ENCODE measurements at regions not wholly inside any gene's neighbourhood (a gene's known extent, or its start where the extent isn't known, plus 50 kb on each side); places are given as distances from the start of the nearest gene placed in this dataset.

- DNase-seq, result no peak
- no peak overlapping the region for H3K4me3 ChIP-seq
- no peak overlapping the region for H3K27ac ChIP-seq
- WGBS, 5 donors, result 58 to 71% (median 60%) methylated on average over 8 of the region's 8 CpGs
- no peaks in the 10 kb centered on the region for H3K27me3 ChIP-seq (replicated peaks in 1 of 7)
- no peaks in the 10 kb centered on the region for H3K36me3 ChIP-seq
- intact Hi-C loops (cut with DNase I; ENCODE audit: low total_unique reads), result no loop called here
- no peaks in the 10 kb centered on the region for H3K4me1 ChIP-seq
- TF ChIP-seq POLR2A (IDR thresholded peaks at IDR 0.05), result no peak
- no peak for TF ChIP-seq POLR2AphosphoS5 (IDR thresholded peaks at IDR 0.05)
- TF ChIP-seq CTCF (IDR thresholded peaks at IDR 0.05 in 8 of 11, conservative IDR thresholded peaks at IDR 0.05 in 3 of 11), result no peak
- peaks cover 0 to 5% (median 0%) of the 10 kb centered on the region in 8 donors for H3K9me3 ChIP-seq
These were observed 167.1 kb downstream of the RPRM start for GRCh38 chr2:153311432-153311831.

DNA sequence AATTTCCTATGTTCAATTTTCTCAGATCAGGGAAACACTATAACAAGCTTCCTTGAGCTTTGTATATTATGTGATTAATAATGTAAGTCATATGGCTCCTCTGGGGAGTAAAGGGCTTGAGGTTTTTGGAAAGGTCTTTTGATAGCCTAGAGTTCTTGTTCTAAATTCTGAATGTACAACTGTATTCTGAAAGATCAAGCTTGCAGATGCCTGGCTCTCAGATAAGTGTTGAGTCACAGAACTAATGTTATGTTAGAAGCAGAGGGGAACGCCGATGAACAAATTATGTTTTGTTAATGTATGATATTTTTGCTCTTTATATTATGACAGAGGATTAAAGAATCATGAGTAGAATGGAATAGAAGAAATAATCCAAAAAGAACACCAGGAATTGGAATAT lies 170.1 kb downstream of the RPRM start:
- no peak for TF ChIP-seq CTCF (IDR thresholded peaks at IDR 0.05 in 8 of 11, conservative IDR thresholded peaks at IDR 0.05 in 3 of 11)
- TF ChIP-seq POLR2AphosphoS5 (IDR thresholded peaks at IDR 0.05), result no peak
- no peak for TF ChIP-seq POLR2A (IDR thresholded peaks at IDR 0.05)
- H3K4me3 ChIP-seq, result no peak overlapping the region
- intact Hi-C loops (cut with DNase I; ENCODE audit: low total_unique reads), result no loop called here
- no peak overlapping the region for H3K27ac ChIP-seq
- WGBS, 5 donors, result 64 to 96% (median 88%) methylated on average over 2 of the region's 2 CpGs
- H3K27me3 ChIP-seq (replicated peaks in 1 of 7), result no peaks in the 10 kb centered on the region
- peaks cover 0 to 4% (median 0%) of the 10 kb centered on the region in 8 donors for H3K9me3 ChIP-seq
- H3K4me1 ChIP-seq, result no peaks in the 10 kb centered on the region
- no peaks in the 10 kb centered on the region for H3K36me3 ChIP-seq
- no peak for DNase-seq

DNA sequence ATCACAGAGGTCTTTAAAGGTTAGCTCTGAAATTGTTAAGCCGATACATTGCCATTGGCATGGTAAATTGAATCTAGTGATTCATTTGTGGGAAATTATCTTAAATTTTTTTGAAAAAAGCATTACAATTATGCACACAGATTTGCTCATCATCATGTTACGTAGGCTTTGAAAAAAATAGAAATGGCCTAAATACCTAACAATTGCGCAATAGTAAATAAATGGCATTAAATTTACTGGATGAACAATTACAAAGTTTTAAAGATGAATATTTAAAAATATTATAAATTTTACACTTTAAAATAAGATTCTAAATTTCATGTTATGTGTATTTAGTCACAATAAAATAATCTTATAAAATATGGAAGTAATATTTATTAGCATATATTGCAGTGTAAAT lies 171.3 kb downstream of the RPRM start:
- intact Hi-C loops (cut with DNase I; ENCODE audit: low total_unique reads), result no loop called here
- Histone ChIP-seq H3K4me3 (no peak overlapping the region), H3K9me3 (peaks cover 0 to 8% (median 0%) of the 10 kb centered on the region in 8 donors), H3K36me3 (no peaks in the 10 kb centered on the region), H3K27me3 (replicated peaks in 1 of 7) (no peaks in the 10 kb centered on the region), H3K4me1 (no peaks in the 10 kb centered on the region), H3K27ac (no peak overlapping the region)
- DNase-seq, result no peak
- TF ChIP-seq POLR2A (IDR thresholded peaks at IDR 0.05) (no peak), POLR2AphosphoS5 (IDR thresholded peaks at IDR 0.05) (no peak), CTCF (IDR thresholded peaks at IDR 0.05 in 8 of 11, conservative IDR thresholded peaks at IDR 0.05 in 3 of 11) (no peak)
- 58 to 83% (median 73%) methylated on average over 3 of the region's 3 CpGs for WGBS, 5 donors

DNA sequence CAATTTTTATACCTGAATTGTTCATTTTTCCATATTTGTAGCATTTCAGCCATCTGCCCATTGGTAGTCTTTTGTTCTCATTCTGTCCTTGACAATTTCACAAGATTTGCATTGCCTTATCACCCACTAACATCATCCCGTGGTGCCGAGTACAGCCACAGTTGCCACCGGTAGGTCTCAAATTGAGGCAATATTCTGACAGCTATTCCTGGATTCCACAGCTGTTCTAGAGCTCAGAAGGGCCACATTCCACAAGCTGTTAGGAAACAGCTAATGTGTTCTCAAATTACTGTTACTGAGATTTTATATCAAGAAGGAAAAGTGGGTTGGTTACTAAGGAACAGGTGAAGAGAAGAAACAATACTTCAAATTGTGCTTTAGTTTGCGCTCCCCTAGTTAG lies 178.8 kb downstream of the RPRM start:
- Histone ChIP-seq H3K36me3 (no peaks in the 10 kb centered on the region), H3K4me1 (no peaks in the 10 kb centered on the region), H3K27me3 (replicated peaks in 1 of 7) (no peaks in the 10 kb centered on the region), H3K9me3 (peaks cover 0 to 8% (median 0%) of the 10 kb centered on the region in 8 donors), H3K4me3 (no peak overlapping the region), H3K27ac (no peak overlapping the region)
- intact Hi-C loops (cut with DNase I; ENCODE audit: low total_unique reads), result no loop called here
- 88 to 93% (median 92%) methylated on average over 4 of the region's 4 CpGs for WGBS, 5 donors
- no peak for TF ChIP-seq CTCF (IDR thresholded peaks at IDR 0.05 in 8 of 11, conservative IDR thresholded peaks at IDR 0.05 in 3 of 11)
- TF ChIP-seq POLR2AphosphoS5 (IDR thresholded peaks at IDR 0.05), result no peak
- no peak for TF ChIP-seq POLR2A (IDR thresholded peaks at IDR 0.05)
- DNase-seq, result no peak

Measured in spleen (tissue), 11 donors.